ENCODE measurements at regions not wholly inside any gene's neighbourhood (a gene's known extent, or its start where the extent isn't known, plus 50 kb on each side); places are given as distances from the start of the nearest gene placed in this dataset.

- H3K4me1 ChIP-seq (replicated peaks) = no peaks in the 10 kb centered on the region
- H3K27ac ChIP-seq = no peak overlapping the region
- intact Hi-C loops (cut with DNase I) = no loop called here
- no peaks in the 10 kb centered on the region for H3K9me3 ChIP-seq
- H3K4me3 ChIP-seq = no peak overlapping the region
- no peaks in the 10 kb centered on the region for H3K36me3 ChIP-seq
- WGBS = 63% methylated on average over 4 of the region's 4 CpGs
- DNase-seq (ENCODE audit: low spot score) = no peak
- no peak for TF ChIP-seq CTCF (IDR thresholded peaks at IDR 0.05)
- TF ChIP-seq POLR2A (IDR thresholded peaks at IDR 0.05) = no peak
- TF ChIP-seq POLR2AphosphoS5 (IDR thresholded peaks at IDR 0.05) = no peak
- H3K27me3 ChIP-seq (replicated peaks; ENCODE audit: insufficient read depth) = no peaks in the 10 kb centered on the region
Observed at GRCh38 chr6:66992660-66993059, 1285.6 kb upstream of the EYS start.

GRCh38 chr6:66986940-66987339 is 1279.9 kb upstream of the EYS start:
- H3K4me1 ChIP-seq (replicated peaks) = no peaks in the 10 kb centered on the region
- no peak overlapping the region for H3K4me3 ChIP-seq
- intact Hi-C loops (cut with DNase I) = no loop called here
- H3K9me3 ChIP-seq = no peaks in the 10 kb centered on the region
- H3K27ac ChIP-seq = no peak overlapping the region
- no peaks in the 10 kb centered on the region for H3K27me3 ChIP-seq (replicated peaks; ENCODE audit: insufficient read depth)
- no peak for DNase-seq (ENCODE audit: low spot score)
- H3K36me3 ChIP-seq = no peaks in the 10 kb centered on the region
- no peak for TF ChIP-seq CTCF (IDR thresholded peaks at IDR 0.05)
- no peak for TF ChIP-seq POLR2A (IDR thresholded peaks at IDR 0.05)
- no peak for TF ChIP-seq POLR2AphosphoS5 (IDR thresholded peaks at IDR 0.05)

- whole genome bisulfite sequencing = 52% methylated on average over 1 of the region's 1 CpG
- TF ChIP-seq POLR2AphosphoS5 (IDR thresholded peaks at IDR 0.05) = no peak
- TF ChIP-seq POLR2A (IDR thresholded peaks at IDR 0.05) = no peak
- TF ChIP-seq CTCF (IDR thresholded peaks at IDR 0.05) = no peak
- intact Hi-C loops (cut with DNase I) = no loop called here
Observed at GRCh38 chr6:66985816-66986215, 1278.8 kb upstream of the EYS start.

DNA sequence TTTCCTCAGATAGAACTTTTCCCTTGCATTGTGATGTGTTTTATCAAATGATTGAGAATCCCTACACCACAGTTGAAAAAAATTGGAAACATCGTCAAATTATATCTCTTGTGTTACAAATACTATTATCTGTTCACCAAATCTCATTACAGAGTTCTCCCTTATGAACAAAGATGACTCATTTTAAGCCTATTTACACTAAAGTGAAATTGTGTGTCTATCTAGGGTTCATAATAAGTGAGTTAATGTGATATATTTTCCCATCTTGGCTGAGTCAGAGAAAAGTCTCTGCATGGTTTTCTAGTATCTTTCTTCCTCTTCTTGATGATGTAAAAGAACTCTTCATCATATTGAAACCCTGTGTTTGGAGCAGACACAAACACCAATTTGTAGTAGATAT is 1263.3 kb upstream of the EYS start:
- WGBS = 39% methylated on average over 1 of the region's 1 CpG
- Histone ChIP-seq H3K27me3 (replicated peaks; ENCODE audit: insufficient read depth) (no peaks in the 10 kb centered on the region), H3K4me3 (no peak overlapping the region), H3K9me3 (no peaks in the 10 kb centered on the region), H3K4me1 (replicated peaks) (peaks cover 3% of the 10 kb centered on the region), H3K27ac (no peak overlapping the region), H3K36me3 (no peaks in the 10 kb centered on the region)
- no peak for DNase-seq (ENCODE audit: low spot score)
- TF ChIP-seq POLR2AphosphoS5 (IDR thresholded peaks at IDR 0.05) (no peak), POLR2A (IDR thresholded peaks at IDR 0.05) (no peak), CTCF (IDR thresholded peaks at IDR 0.05) (no peak)
- intact Hi-C loops (cut with DNase I) = no loop called here

More at GRCh38 chr6:66985816-66986215, 1278.8 kb upstream of the EYS start:
- H3K36me3 ChIP-seq = no peaks in the 10 kb centered on the region
- H3K27me3 ChIP-seq (replicated peaks; ENCODE audit: insufficient read depth) = no peaks in the 10 kb centered on the region
- H3K4me3 ChIP-seq = no peak overlapping the region
- no peak for DNase-seq (ENCODE audit: low spot score)
- no peak overlapping the region for H3K27ac ChIP-seq
- no peaks in the 10 kb centered on the region for H3K9me3 ChIP-seq
- no peaks in the 10 kb centered on the region for H3K4me1 ChIP-seq (replicated peaks)

- no peak for DNase-seq (ENCODE audit: low spot score)
- Histone ChIP-seq H3K4me3 (no peak overlapping the region), H3K9me3 (no peaks in the 10 kb centered on the region), H3K27ac (no peak overlapping the region), H3K27me3 (replicated peaks; ENCODE audit: insufficient read depth) (no peaks in the 10 kb centered on the region), H3K4me1 (replicated peaks) (peaks cover 3% of the 10 kb centered on the region), H3K36me3 (no peaks in the 10 kb centered on the region)
- WGBS = 73% methylated on average over 2 of the region's 2 CpGs
- intact Hi-C loops (cut with DNase I) = no loop called here
- TF ChIP-seq POLR2AphosphoS5 (IDR thresholded peaks at IDR 0.05) (no peak), CTCF (IDR thresholded peaks at IDR 0.05) (no peak)
Observed at GRCh38 chr6:66965227-66965626, 1258.2 kb upstream of the EYS start.

Measured in prostate gland (tissue), 2 donors.